Prostate gland (tissue), 2 donors: ENCODE measurements at regions not wholly inside any gene's neighbourhood (a gene's known extent, or its start where the extent isn't known, plus 50 kb on each side); places are given as distances from the start of the nearest gene placed in this dataset.

Experiments used
- CTCF ChIP-seq, 4 experiments: fragments of 200-600 bp in 2 of 4; fragments of 450-650 bp in 2 of 4; sonication (generic) in 2 of 4; IDR thresholded peaks; 1 replicate in 3 of 4; 2 replicates in 1 of 4; pipeline ENCODE4 v1.5.1; 2016 to 2019; ENCODE audit warnings: antibody characterized with exemption in 4 of 4, mild to moderate bottlenecking in 2 of 4, moderate library complexity in 2 of 4
- POLR2A ChIP-seq: fragments of 450-650 bp; IDR thresholded peaks from one replicate; pipeline ENCODE4 v1.6.1; 2016; ENCODE audit warnings: antibody characterized with exemption, mild to moderate bottlenecking
- POLR2AphosphoS5 ChIP-seq: sonication (generic); formaldehyde crosslinking; IDR thresholded peaks from one replicate; pipeline ENCODE4 v1.6.1; 2017; ENCODE audit warnings: antibody characterized with exemption

GRCh38 chr11:28833169-28833568 is 725.0 kb downstream of the METTL15 start:
- TF ChIP-seq CTCF (IDR thresholded peaks at IDR 0.05) = no peak
- TF ChIP-seq POLR2AphosphoS5 = no peak
- no peak for TF ChIP-seq POLR2A
